ENCODE measurements at regions not wholly inside any gene's neighbourhood (a gene's known extent, or its start where the extent isn't known, plus 50 kb on each side); places are given as distances from the start of the nearest gene placed in this dataset.
"Not testable (repeated sequence)": the region's sequence is repeated elsewhere in the genome, so short reads cannot be mapped to it uniquely, and the experiment has no call there.

DNA sequence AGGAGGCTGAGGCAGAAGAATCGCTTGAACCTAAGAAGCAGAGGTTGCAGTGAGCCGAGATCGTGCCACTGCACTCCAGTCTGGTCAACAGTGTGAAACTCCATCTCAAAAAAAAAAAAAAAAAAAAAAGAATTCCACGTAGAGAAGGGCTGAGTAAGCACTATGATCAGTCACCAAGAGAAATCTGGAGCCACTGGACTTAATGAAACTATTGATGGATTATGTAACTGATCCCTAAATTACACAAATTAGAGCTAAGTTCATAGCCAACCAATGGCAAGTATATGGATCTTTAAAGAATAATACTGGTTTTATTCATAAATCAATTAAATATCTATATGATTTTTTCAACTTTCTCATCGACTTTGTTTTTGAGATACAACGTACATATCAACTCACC lies 72.2 kb upstream of the ABLIM1 start:
- DNase-seq (ENCODE audit: low read depth), result no peak

DNA sequence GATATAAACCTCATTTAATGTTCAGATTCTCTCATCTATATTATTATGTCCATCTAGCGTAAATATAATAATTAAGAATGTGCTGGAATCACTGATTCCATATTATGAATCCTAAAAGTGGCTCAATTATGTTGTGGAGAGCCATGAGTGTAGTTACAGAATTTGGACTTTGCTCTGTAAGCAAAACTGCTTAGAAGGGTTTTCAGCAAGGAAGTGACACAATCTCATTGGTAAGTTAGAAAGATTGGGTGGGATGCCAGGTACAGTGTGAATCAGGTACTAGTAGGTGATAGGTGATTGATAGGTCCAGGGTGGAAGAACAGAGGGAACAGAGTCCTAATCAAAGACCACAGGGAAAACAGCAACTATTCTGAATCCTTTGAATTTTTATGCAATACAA lies 74.9 kb upstream of the ABLIM1 start:
- no peak for DNase-seq (ENCODE audit: low read depth)

DNA sequence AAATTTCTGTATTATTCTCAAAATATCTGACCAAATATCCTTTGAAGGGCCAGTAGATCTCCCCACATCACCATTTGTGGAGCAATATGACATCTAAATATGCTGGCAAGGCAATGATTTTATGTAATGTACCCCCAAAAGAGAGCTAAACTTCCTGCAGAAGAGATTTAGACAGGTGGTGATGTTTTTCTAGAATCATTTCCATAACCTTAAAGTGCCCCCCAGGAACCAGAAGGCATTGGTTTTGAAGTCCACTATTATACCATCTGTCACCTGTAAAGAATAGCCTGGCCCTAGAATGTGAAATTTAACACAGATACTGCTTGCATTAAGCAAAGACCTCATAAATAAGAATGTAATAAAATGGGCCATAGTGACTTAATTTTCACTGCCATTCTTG lies 77.9 kb upstream of the ABLIM1 start:
- no peak for DNase-seq (ENCODE audit: low read depth)

DNA sequence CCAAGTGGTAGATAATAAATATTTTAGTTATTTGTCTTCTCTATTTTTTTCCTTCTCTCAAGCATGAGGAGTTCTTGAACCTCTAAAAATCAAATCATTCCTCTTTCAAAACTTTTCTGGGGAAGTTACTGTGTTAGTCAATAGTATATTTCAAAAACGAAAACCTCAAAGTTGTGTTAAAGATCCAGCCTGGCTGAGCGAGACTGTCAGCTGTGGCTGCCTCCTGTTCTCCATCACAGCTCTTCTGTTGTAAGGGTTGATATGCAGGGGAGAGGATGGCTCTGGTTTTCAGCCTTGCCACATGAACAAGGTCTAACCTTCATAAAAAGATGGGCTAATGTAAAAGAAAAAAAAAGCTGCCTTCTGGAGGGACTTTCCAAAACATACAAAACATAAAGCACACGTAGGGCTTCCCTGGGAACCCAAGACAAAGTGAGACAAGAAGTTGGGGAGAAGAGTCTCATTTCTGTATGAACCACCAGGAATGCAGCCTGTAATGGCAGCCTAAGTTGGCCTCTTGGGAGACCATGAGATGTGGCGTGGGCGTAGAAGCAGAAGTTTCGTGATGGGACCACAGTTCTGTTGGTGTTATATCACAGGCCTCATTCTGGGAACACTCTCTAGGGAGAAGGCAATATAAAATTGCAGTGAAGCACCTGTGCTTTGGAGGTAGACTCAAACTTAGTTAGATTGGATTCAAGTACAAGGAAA lies 77.9 kb upstream of the FHIP2A start:
- DNase-seq (ENCODE audit: low read depth), result no peak

DNA sequence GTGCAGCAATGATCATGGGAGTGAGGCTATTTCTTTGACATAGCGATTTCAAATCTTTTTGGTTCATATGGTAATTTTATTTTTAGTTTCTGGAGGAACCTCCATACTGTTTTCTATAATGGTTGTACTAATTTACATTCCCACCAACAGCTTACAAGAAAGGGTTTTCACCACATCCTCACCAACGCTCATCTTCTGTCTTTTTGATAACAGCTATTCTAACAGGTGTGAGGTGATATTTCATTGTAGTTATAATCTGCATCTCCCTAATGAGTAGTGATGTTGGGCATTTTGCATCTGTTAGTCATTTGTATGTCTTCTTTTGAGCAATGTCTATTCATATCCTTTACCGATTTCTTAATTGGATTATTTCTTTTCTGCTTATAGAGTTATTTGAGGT lies 75.0 kb upstream of the FHIP2A start:
- DNase-seq (ENCODE audit: low read depth), result no peak

DNA sequence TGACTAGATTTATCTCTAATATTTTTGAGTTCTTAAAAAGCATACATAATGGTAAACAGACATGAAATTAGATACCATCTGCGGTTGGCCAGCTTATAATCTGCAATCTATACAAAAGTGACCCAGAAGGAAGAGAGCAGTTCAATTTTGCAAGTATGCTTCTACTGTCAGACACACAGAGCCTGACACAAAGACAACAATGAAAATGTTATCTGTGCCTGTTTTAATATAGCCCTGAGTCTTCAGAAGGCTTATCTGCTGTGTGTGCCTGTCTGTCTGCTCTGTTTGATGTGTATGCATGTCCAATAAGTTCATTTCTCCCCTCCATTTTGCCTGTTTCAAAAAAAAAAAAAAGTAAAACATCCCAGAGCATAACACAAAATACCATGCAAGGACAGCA lies 73.3 kb upstream of the FHIP2A start:
- DNase-seq (ENCODE audit: low read depth), result no peak

DNA sequence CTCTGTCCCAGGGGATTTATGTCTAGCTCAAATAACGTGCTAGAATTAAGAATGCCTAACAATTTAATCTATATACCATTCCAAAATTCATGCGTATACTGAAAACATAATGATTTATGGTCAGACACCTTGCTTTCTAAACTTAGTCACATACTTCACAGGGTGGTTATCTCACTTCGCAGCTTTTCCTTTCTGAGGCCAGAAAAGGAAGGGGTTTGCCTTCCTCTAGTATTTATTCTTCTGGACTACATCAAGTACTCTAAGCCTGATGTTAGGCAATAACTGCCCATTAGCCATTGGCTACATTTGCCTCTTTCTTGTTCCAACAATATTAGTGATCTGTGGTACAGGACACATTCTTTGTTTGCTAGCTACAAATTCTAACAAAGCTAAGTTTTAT lies 72.6 kb upstream of the FHIP2A start:
- DNase-seq (ENCODE audit: low read depth), result no peak

DNA sequence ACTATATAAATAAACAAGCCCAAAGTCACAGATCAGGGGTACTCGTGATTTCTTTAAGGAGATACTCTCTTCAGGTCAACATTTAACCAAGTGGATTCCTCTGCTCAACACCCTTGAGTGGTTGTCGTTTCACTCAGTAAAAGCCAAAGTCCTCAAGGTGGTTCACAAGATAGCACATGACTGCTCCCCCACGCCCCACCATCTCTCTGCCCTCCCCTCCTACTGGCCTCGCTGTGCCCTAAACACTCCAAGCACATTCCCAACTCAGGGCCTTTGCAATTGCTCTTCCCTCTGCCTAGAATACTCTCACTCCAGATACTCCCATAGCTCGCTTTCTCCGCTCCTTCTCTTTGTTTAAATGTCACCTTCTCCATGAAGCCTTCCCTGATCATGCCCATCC lies 72.1 kb upstream of the FHIP2A start:
- DNase-seq (ENCODE audit: low read depth), result no peak

DNA sequence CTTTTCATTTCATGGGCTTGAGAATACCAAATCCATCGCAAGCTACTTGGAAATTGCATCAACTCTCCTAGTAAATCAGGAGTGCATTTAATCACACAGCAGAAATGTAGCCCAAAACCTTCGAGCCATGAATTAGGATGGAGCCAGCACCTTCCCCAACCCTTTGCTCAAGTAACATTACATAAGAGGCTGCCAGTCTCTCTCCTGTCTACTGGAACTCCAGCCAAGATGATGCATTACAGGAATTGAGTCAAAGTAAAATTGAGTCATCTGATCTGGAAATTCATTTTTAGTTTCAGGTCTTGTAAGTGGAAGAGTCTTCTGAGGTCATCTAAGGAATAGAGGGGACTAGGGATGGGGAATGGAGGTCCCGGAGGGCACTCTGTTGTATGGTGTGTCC lies 69.7 kb upstream of the FHIP2A start:
- DNase-seq (ENCODE audit: low read depth), result peak; percentile 62

DNA sequence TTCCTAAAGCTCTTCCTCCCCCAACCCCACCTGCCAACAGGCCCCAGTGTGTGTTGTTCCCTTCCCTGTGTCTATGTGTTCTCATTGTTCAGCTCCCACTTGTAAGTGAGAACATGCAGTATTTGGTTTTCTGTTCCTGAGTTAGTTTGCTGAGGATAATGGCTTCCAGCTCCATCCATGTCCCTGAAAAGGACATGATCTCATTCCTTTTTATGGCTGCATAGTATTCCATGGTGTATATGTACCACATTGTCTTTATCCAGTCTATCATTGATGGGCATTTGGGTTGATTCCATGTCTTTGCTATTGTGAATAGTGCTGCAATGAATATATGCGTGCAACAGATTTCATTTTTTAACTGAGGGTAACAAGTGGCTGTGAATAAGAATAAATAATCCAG lies 69.0 kb upstream of the FHIP2A start:
- not testable (repeated sequence) for DNase-seq (ENCODE audit: low read depth)

DNA sequence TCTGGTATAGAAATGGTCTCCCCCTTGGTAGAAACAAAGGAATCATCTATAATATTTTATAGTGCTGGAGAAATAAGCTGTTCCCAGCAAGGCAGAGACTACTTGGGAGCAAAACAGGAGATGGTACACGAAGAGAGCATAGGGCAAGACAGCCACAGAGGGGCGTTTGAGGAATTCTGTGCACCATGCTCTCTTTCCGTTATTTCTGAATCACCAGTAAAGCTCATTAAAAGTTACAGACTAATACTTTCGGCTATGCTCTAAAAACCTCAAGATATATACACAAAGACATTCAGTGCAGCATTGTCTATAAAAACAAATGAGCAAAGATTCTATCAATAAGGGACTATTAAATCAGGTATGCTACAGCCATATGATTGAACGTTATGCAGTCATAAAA lies 68.5 kb upstream of the FHIP2A start:
- DNase-seq (ENCODE audit: low read depth), result peak; percentile 90

DNA sequence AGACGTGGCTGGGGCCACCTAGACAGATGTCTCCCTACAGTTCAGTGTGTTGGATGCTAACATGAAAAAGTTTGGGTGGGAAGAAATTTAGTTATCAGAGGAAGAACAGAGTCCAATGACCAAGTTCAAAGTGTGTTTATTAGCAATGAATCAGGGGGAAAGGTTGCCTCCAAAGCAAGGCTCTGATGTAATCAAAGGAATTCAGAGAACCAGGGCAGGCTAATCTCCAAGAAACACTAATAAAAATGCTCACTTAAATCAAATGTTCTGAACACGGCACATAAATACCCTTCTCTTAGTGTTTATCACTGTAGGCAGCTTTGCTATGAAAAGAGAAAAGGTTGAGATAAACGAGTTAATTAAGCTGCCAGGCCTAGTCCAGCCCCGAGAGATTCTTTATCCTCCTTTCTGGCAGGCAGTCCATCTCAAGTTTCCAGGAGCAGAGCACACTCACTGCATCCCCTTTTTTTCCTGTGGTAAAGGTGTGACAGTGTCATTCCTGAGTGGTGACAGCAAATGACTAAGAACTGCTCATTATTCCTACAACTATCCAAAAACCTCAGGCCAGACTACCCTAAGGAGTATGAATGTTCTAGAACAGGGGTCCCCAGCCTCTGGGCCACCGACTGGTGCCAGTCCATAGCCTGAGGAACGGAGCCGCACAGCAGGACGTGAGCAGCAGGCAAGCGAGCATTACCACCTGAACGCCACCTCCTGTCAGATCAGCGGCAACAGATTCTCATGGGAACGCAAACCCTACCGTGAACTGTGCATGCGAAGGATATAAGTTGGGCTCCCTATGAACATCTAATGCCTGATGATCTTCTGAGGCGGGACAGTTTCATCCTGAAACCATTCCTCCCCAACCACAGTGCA lies 66.9 kb upstream of the FHIP2A start:
- DNase-seq (ENCODE audit: low read depth), result peak; percentile 86

DNA sequence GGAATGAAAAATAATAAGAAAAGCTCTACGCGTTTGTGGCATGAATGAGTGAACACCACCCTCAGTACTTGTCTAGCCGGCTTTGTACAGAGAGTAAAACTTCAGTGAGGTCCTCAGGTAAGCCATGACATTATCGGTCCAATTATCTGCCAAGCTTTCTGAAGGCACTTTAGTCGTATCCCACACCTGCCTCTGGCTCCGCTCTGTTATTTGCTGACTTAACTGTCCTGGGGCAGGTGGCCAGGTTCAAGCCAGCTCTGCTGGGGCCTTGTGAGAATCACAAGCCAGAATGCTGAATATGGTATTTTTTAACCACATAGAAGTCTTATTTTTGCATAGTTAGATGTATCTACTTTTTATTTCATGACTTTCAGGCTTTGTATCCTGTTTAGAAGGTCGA lies 66.0 kb upstream of the FHIP2A start:
- no peak for DNase-seq (ENCODE audit: low read depth)

DNA sequence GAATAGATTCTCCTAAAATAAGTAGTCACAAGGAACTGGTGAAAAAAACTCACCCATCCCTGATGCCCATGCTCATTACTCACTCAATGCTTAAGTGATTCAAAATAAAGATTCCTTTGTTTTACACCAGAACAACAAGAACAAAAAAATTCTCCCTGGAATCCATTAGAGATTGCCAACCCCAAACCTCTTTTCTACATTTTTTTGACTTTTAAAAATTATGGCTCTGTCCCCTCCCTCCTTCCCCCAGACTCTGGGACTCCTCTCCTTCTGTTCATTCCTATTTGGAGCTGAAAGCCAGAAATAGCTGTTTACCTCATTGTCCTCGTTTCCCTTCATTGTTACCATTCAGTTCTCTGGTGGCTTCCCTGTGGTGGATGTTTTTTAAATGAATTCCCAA lies 63.2 kb upstream of the FHIP2A start:
- DNase-seq (ENCODE audit: low read depth), result peak; percentile 32

DNA sequence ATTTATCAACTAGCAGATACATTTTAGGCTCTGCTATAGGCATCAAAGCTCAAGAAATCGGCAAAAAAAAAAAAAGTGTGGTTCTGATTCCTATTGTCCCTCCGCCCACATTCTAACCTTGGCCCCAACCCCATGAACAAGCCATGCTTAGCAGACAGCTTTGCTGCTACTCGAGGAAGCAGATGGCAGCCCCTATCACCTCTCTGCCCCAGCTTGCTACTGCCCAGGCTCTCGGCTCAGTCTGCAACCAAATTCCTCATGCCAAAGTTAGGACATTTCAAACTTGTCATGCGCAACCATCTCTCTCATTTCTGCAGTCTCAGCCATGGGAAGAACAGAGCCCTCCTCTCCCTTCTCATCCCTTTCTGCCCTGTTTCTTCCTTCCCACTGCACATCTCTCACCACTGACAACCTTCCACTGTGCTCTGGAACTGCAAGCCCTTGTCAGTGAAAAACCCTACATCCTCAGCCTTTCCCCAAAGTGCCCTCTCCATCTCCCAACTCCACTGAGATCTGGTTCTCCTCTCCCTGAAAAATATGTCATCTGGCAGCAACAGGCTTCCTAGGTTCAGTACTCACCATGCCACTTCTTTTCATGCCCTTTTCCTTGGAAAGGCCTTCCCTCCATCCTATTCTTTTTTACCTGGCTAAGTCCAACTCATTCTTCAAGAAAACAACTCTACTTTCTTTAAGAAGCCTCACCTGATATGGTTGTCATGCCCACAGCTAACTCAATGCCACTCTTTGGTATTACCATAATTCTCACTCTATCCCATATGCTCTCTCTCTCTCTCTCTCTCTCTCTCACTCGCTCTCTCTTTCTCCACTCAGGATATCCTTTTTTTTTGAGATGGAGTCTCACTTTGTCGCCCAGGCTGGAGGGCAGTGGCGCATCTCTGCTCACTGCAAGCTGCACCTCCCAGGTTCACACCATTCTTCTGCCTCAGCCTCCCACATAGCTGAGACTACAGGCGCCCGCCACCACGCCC lies 60.1 kb upstream of the FHIP2A start:
- no peak for DNase-seq (ENCODE audit: low read depth)

DNA sequence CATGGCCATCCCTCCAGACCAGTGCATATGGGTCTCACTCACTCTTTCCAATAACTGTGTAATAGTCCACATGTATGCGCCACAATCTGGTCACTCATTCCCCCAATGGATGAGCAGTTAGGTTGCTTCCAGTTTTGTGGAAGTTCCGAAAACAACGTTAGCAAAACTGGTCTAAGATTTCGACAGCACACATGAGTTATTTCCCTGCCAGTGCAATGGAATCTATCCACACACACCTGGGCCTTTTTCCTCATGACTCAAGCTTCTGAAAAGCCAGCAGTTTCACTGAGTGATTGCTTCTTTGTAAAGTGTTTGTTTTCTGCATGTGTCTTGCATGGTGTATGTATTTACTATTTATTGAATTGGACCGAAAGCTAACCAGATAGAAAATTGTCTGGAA lies 58.8 kb upstream of the FHIP2A start:
- no peak for DNase-seq (ENCODE audit: low read depth)

DNA sequence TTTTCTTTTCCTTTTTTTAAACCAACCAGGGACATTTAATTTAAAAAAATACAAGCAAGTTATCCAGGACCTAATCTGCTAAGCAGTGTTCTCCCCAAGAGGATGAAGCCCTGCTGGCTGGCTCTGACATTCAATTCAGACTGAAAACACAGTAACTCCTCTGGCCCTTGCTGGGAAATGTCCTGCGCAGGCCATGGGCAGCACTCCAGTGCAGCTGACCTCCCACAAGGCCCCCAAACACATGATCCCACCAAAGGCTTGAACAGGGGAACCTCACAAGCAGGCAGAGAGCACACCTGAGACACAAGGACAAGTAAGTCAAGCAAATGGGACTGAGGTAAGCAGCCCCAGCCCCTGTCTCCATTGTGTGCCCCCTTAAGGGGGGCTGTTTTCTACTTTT lies 56.9 kb upstream of the FHIP2A start:
- DNase-seq (ENCODE audit: low read depth), result no peak

DNA sequence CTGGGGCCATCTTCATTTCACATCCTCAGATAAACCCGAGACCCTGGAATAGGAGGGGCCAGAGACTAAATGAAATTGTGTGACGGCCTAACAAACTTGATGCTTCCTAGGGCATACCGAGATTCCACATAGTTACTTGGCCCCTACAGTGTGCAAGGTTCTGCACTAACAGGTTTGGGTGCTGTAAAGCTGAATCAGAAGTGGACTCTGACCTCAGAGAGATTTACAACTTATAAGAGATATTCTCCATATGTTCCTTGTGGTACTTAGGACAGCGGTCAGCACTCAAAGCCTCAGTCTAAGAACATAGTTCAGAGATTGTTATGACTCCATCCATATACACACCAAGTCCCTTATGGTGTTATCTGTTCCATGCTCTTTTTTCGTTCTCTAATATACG lies 55.1 kb upstream of the FHIP2A start:
- DNase-seq (ENCODE audit: low read depth), result no peak

DNA sequence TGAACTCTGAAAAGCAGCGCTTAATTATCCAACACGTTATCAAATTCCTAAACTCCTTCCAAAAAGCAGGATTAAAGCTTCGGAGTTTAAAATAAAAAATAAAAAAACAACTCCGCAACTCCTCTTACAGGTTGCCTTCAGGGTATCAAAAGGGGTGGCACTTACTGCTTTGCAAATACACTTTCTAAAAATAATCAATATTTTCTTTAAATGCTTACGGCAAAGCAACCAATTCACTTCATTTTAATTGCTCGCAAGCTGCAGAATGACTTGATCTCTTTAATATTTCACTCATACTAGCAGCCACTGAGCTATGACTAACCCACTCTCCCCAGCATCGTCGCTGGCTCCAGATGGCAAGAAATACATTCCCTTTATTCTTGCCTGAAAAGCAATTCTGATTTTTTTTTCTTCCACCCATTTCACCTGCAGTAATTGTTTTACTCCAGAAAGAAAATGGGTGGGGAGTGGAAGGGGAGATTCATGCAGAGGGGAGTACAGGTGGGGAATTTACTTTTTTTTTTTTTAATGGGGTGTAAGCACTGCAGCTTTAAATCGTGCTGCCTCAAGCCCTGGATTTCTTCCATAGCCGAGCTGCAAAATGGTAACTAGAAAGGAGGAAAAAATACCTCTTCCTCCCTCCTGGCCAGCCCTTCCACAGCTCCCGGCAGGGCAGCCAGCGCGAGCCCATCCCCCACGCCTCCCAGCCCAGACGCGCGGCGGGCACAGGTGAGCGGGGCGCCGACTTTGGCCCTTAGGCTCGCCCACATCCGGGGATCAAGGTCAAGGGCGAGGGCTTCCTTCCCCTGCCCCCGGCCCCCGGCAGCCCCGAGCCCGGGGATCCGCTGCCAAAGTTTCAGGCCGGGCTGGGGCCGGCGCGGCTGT lies 54.2 kb upstream of the FHIP2A start:
- DNase-seq (ENCODE audit: low read depth), result peak; percentile 71

DNA sequence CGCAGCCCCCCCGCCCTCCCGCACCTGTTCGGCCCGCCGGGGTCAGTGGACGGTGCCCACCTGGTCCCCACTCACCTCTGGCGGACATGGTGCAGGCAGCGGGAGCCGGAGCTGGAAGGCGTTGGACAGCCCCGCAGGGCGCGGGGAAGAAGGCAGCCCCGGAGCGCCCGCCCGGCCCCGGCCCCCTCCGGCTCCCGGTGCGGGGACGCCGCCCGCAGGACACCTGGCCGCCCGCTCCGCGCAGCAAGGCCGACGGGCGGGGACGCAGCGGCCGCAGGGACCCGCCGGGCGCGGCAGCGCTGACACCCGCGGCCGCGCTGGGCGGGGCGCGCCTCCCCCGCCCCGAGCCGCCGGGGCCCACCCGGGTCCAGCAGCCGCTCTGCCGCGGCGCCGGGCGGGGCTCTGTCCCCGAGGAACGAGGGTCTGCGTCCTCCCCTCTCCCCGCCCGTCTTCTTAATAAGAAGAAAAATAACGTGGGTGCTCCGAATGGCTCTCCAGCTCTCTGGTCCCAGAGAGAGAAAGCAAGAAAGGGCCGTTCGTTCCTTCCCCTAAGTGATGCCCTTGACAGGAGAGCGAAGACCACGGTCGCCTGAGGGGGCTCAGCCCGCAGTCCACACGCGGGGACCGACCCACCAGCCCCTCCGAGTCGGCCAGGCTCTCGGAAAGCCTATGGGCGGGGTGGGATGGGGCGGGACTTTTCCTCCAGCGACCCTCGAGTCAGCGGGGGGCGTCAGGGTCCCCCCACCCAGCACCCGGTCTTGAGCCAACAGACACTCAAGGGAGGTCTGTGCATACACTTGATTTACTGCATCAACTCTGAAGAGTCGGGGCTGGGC lies 53.4 kb upstream of the FHIP2A start:
- DNase-seq (ENCODE audit: low read depth), result peak; percentile 11

DNA sequence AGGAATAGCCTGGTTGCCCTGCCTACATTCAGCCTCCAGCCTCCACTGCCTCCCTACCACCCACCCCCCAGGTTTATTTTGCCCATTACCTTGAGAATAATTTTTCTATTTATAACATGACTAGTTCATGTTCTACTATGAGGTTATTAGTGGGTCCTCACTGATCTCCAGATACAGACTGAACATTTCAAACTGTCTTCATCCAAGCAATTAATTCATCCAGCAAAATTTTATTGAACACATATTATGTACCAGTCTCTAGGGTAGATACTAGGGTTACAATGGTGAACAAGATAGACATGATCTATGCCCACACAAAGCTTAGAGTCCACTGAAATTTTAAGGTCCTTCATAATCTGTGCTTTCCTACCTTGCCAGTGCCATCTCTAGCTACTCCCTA lies 51.6 kb upstream of the FHIP2A start:
- DNase-seq (ENCODE audit: low read depth), result no peak
